ENCODE measurements at regions not wholly inside any gene's neighbourhood (a gene's known extent, or its start where the extent isn't known, plus 50 kb on each side); places are given as distances from the start of the nearest gene placed in this dataset.

DNA sequence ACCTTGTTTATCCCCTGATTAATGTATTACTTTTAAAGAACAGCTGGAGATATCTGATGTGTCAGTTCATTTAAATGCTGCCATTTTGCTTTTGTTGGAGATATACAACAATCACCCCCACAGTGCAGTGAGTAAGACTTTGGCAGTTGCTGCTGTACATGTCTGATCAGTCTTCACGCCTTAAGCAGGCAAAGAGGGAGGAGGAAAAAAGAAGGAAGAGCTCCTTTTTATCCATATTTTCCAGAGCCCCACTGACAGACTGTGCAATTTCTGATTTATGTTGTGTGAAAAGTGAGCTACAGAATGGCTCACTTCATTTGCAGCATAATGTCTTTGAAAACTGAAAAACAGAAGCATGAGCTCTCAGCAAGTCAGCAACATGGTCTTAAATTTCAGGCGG is 319.7 kb upstream of the LRIG3 start:
- TF ChIP-seq, protein P1, sequence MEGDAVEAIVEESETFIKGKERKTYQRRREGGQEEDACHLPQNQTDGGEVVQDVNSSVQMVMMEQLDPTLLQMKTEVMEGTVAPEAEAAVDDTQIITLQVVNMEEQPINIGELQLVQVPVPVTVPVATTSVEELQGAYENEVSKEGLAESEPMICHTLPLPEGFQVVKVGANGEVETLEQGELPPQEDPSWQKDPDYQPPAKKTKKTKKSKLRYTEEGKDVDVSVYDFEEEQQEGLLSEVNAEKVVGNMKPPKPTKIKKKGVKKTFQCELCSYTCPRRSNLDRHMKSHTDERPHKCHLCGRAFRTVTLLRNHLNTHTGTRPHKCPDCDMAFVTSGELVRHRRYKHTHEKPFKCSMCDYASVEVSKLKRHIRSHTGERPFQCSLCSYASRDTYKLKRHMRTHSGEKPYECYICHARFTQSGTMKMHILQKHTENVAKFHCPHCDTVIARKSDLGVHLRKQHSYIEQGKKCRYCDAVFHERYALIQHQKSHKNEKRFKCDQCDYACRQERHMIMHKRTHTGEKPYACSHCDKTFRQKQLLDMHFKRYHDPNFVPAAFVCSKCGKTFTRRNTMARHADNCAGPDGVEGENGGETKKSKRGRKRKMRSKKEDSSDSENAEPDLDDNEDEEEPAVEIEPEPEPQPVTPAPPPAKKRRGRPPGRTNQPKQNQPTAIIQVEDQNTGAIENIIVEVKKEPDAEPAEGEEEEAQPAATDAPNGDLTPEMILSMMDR (IDR thresholded peaks at IDR 0.05 in 2 of 3, conservative IDR thresholded peaks at IDR 0.05 in 1 of 3; ENCODE audit: borderline replicate concordance in 1 of 3, insufficient read depth in 1 of 3, low read depth in 2 of 3, low read length in 2 of 3) = no peak
- TF ChIP-seq SP1 (IDR thresholded peaks at IDR 0.05; ENCODE audit: low read depth) (no peak), POLR2A (IDR thresholded peaks at IDR 0.05; ENCODE audit: borderline replicate concordance, extremely low read depth, insufficient read depth, insufficient read length) (no peak)
